HG02678 (cell line): ENCODE measurements at regions not wholly inside any gene's neighbourhood (a gene's known extent, or its start where the extent isn't known, plus 50 kb on each side); places are given as distances from the start of the nearest gene placed in this dataset.
"Not testable (repeated sequence)": the region's sequence is repeated elsewhere in the genome, so short reads cannot be mapped to it uniquely, and the experiment has no call there.

Experiments
- ATAC-seq: cut with Tn5 transposase; IDR thresholded peaks from one replicate; pipeline ENCODE4 v1.9.1; 2021; ENCODE audit warnings: mild to moderate bottlenecking, moderate library complexity; ENCODE audit not compliant: unreplicated experiment

GRCh38 chr5:12667818-12668217, 763.6 kb upstream of the CTNND2 start:
- ATAC-seq: not testable (repeated sequence)

- ATAC-seq: not testable (repeated sequence)
Observed at GRCh38 chr5:12665772-12666171, 761.5 kb upstream of the CTNND2 start.

DNA sequence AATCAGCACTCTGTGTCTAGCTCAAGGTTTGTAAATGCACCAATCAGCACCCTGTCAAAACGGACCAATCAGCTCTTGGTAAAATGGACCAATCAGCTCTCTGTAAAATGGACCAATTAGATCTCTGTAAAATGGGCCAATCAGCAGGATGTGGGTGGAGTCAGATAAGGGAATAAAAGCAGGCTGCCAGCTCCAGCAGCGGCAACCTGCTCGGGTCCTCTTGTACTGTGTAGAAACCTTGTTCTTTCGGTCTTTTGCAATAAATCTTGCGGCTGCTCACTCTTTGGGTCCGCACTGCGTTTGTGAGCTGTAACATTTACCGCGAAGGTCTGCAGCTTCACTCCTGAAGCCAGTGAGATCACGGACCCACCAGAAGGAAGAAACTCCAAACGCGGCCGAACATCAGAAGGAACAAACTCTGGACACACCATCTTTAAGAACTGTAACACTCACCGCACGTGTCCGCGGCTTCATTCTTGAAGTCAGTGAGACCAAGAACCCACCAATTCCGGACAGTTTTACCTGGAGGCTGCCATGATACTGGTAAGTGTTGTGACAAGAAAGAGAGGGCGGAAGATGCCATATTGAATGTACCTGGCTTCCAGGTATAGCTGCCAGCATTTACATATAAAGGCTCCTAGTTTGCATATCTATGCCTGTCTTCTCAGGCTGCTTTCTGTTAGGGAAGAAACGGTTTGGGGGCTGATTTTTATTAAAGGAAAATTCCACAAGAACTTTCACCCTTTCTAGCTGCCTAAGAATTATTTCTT, 758.5 kb upstream of the CTNND2 start:
- ATAC-seq: no peak

GRCh38 chr5:12661617-12662370, 757.5 kb upstream of the CTNND2 start:
- no peak for ATAC-seq

DNA sequence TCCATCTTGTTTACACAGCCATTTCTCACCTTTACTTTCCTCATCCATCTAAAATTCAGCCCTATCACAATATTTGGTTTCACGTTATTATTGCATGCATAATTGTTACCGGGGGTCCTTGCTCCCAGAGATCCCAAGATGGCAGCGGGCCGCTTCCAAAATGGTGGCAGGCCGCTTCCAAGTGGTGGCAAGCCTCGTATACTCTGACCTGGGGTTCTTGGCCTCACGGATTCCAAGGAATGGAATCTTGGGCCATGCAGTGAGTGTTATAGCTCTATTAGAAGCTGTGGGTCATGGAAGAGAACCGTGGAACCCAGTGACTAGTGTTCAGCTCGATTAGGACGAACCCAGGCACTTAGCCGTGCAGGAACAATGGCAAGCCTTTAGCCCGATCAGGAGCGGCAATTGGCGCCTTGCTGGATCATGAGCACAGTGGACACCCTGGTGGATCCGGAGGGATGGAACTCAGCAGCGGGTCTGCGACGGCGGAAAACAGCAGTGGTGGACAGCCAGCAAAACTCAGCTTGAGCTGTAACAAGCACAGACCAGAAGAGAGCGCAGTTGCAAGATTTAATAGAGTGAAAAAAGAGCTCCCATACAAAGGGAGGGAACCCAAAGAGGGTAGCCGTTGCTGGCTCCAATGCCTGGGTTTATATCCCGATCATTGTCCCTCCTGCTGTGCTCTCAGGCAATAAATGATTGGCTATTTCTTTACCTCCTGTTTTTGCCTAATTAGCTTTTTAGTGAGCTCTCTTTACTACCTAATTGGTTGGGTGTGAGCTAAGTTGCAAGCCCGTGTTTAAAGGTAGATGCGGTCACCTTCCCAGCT, 756.2 kb upstream of the CTNND2 start:
- ATAC-seq: not testable (repeated sequence)

GRCh38 chr5:12659686-12660085, 755.4 kb upstream of the CTNND2 start:
- ATAC-seq: no peak

DNA sequence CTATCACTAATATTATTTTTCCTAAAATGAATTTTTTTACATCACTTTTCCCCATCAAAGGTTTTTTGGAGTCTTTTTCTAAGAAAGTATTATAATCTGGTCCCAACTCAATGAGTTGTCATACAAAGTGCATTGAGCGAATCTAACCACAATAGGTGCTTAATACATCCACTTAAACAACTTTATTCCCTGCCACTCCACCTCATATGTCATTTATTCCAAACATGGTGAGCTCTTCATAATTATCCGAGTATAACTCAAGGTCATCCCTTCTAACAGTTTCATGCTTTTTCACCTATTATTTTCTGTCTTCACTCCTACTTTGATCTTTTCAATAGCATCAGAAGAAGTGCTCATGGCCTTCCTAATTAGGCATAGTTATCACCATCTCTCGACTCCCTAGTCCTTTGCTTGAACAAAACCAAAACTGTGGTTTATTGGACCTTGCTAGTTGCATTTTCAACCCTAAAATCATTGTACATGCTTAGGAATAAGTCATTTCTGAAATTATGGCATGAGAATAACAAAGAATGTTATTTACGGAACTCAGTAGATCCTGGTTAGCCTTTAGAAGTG, 754.7 kb upstream of the CTNND2 start:
- ATAC-seq: no peak

GRCh38 chr5:12657914-12658474, 753.7 kb upstream of the CTNND2 start:
- ATAC-seq: not testable (repeated sequence)

- no peak for ATAC-seq
Observed at GRCh38 chr5:12655675-12656074, 751.4 kb upstream of the CTNND2 start.

- no peak for ATAC-seq
Observed at GRCh38 chr5:12652201-12652600, 748.0 kb upstream of the CTNND2 start.

GRCh38 chr5:12648558-12648957, 744.3 kb upstream of the CTNND2 start:
- ATAC-seq: no peak

GRCh38 chr5:12647613-12648012, 743.4 kb upstream of the CTNND2 start:
- no peak for ATAC-seq

- ATAC-seq: no peak
Observed at GRCh38 chr5:12645582-12645981, 741.3 kb upstream of the CTNND2 start.

DNA sequence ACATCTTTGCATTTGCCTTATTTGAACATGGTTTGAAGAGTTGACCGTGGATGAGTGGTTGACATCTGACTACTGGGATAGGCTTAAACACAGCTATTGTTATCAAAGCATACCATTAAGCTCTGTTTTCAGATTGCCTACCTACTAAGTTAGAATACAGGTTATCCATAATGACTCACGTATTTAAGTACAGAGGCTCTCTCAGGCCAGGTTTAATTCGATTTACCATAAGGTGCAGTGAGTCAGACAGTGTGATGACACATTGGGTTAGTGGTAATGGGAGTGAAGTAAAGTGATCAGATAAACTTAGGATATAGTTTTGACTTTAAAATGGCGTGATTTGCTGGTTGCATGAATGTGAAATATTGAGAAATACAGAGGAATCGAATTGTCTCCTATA, 732.0 kb upstream of the CTNND2 start:
- no peak for ATAC-seq

GRCh38 chr5:12626556-12626955, 722.3 kb upstream of the CTNND2 start:
- no peak for ATAC-seq

- no peak for ATAC-seq
Observed at GRCh38 chr5:12625667-12626263, 721.5 kb upstream of the CTNND2 start.

DNA sequence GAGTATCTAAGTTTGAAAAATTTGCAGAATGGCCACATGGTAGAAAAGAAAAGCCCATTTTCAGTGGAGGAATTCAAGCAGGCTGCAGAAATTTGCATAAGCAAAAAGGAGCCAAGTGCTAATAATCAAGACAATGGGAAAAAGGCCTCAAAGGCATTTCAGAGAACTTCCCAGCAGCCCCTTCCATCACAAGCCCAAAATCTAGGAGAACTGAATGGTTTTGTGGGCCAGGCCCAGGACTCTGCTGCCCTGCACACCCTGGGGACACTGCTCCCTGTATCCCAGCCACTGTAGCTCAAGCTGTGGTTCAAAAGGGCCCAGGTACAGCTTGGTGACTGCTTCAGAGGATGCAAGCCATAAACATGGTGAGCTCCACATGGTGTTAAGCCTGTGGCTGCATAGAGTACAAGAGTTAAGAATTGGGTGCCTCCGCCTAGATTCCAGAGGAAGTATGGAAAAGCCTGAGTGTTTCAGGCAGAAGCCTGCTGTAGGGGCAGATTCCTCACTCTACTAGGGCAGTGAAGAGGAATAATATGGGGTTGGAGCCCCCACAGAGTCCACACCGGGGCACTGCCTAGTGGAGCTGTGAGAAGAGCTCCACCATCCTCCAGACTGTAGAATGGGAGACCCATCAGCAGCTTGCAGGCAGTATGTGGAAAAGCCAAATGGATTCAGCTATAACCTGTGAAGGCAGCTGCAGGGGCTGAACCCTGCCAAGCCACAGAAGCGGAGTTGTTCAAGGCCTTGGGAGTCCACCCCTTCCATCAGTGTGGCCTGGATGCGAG, 720.7 kb upstream of the CTNND2 start:
- ATAC-seq: no peak

DNA sequence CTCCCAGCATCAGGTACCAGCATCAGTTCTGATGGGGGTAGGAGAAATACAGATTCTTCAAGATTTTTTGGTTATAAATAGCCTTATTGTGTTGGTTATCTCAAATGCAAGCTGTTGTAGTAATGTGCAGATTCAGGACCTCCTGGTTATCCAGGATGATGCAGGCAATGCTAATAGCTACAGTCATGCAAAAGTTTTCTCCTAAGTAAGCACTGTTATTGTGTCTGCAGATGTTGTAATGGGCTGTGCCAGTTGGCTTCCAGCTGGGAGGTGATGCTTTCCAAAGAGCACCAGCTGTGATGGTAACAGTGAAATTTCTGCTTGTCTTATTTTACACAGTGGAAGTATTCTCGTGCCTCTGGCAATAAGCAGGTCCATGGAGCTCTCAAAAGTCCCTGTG, 719.2 kb upstream of the CTNND2 start:
- no peak for ATAC-seq

GRCh38 chr5:12616093-12616492, 711.8 kb upstream of the CTNND2 start:
- no peak for ATAC-seq
